ENCODE measurements at regions not wholly inside any gene's neighbourhood (a gene's known extent, or its start where the extent isn't known, plus 50 kb on each side); places are given as distances from the start of the nearest gene placed in this dataset.

DNA sequence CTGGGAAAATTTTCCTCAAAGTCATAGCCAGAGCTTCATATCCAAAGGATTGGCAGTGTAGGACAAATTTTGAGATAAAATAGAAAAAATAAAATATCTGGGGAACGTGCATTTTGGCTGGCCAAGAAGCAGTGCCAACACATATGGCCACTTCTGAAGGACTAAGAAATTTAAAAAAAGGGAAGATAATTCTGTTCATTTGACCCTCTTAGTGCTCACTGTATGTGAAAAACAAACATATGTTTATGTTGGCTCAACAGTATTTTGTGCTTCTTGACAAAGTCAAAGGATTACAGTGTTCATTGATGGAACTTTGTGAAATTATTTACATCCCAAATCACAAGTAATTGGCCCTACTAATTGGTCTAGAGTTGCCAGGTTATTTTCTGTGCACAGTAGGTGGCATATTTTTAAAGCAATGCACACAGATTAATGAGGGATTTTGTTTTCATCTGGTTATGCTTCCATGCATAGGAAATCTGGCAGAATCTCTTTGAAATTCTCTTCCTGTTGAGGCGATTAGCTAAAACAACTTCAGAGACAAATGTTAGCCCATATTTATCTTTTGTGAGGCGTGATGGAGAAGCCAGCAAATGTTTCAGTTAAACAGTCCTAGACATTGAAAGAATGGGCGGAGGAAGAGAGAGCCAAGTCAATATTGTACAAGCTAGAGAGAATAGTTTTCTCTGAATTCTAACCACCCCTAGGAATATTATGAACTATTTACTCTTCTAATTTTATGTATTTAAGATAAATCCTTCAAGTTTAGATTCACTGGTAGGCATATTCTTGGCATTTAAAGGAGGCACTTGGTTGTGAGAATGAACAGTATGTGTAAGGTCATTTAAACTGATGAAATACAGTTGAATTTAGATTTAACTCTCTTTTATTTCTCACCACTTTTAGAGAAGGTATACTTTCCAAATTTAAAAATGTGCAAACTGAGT lies 237.7 kb upstream of the MBL2 start:
- no peak for DNase-seq (ENCODE audit: low read depth, low spot score)

DNA sequence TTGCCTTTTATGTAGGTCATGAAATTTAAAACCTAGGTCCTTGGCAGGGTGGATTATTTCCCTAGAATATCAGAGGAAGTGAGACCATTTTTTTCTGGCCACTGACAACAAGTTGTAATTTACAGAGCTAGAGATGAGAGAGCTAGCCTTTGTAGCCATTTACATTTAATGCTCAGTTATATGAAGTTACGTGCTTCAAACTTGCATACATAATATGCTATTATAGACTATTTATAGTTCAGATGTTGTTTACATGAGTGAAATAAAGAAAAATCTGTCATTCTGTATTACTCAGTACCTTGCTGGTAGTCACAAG lies 234.9 kb upstream of the MBL2 start:
- no peak for DNase-seq (ENCODE audit: low read depth, low spot score)

DNA sequence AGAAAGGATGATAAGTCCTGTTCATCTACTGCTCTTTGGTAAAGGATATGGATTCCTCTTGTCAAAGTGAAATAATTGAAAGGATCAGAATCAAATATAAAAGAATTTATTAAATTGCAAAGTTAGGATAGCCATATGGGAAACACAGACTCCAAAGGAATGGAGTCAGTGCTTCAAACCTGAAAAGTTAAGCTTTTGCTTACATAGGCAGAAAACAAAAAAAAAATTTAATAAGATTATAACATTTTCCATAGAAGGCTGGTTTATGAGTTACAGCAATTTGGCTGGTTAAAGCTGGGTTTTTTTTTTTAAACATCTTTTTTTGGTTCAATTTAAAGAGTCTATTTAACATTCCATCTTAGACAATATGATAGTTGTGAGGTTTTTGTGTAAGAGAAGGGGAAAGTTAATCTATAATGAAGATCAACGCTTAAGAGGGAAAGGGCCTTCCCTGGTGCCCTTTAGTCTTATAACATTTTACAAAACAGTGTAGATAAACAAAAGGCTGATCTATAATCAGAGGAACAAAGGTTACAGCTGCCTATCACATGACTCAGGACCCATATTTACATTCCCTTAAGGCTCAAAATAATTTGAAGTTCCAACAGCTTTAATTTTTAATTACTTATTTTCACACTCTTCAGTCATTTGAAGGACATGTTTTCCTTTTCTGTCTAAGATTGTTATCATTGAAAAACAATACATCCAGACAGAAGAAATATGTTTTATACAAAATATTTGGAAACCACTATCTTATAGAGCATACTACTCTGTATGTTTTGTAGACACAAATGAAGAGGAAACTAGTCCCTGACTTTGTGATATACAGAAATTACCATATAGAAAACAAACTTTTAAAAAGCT lies 234.3 kb upstream of the MBL2 start:
- no peak for DNase-seq (ENCODE audit: low read depth, low spot score)

DNA sequence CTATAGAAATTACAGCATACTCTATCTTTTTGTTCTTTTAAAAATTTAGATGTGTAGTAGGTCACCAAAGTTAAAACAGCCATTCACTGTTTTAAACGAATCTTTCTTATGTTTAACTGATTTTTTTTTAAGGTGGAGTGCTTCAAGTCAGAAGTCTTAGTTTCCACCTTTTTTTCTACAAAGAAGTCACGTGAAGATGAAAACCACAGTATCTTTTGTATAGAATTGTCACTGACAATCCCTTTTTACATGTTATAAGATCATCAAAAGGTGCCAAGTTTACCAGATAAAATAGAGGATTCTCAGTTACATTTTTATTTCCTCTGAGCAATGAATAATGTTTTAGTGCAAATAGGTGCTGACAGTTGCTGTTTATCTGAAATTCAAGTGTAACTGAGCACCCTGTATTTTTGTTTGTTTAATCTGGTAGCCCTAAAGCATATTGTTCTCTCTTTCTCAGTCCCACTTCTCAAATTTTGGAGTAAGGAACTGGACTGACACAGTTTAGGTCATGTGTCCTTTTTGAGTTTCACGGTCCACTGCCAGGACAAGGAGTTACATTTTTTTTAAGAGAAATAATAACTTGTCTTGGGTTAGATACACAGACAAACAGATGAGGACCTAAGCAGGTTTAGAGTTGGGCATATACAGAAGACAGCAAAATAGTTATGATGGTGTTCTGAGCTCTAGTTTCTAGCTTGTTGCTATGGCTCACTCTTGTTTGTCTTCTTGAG lies 233.2 kb upstream of the MBL2 start:
- no peak for DNase-seq (ENCODE audit: low read depth, low spot score)

DNA sequence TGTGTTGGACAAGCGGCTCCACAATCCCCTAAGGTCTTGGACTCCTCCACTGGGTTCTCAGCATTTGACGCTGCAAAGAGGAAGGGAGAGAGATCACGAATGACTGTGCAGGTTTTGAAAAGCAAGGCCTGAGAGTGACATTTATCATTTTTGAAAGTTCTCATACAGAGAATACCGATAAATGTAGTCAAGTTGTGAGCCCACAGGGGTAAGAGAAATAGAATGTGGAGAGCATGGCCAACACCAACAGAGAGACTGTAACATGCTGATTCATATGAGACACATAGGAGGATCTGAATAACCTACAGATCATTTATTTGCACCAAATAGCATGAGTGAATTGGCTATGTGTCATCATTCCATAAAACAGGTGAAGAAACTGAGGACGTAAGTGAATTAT lies 230.5 kb upstream of the MBL2 start:
- DNase-seq (ENCODE audit: low read depth, low spot score): no peak

DNA sequence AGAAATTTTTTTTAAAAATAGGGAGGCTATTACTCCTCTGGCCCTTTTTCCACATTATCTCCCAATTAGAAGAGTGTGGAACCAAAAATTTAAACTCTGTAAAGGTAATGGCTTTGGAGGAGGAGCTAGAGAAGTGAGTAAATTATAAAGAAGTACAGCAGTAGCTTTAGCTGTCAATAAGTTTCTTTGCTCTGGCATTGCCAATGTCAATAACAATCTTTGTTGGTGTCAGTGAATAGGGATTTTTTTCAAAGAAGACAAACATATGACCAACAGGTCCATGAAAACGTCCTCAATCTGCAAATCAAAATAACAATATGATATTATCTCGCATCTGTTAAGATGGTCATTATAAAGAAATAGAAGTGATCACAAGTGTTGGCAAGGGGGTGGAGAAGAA lies 227.1 kb upstream of the MBL2 start:
- no peak for DNase-seq (ENCODE audit: low read depth, low spot score)

DNA sequence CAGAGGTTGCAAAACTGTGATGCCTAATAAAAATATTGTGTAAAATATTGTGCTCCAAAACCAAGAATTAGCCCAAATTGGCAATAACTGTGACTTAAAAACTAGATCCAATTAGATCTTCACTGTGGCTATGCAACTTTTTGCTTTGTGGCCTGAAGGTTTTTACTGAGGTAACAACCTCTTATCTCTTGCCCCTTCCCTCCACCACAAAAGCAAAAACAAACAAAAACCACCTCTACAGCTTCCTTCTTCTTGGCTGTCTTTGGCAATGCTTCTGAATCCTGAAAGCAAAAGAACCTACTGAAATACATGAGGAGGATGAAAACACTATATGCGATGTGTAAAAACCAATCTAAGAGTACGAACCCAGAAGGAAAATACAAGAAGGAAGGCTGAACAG lies 226.7 kb upstream of the MBL2 start:
- peak; percentile 31 for DNase-seq (ENCODE audit: low read depth, low spot score)

DNA sequence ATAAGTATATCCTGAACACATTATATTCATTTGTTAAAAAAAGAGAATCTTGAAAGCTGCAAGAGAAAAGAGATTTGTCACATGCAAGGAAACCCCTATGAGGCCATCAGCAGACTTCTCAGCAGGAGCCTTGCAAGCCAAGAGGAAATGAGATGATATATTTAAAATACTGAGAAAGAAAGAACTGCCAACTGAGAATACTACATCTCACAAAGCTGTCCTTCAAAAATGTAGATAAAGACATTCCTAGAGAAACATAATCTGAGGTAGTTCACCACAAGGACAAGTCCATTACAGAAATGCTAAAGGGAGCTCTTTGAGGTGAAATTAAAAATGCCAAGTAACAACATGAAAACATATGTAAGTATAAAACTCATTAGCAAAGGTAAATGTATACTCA lies 224.4 kb upstream of the MBL2 start:
- no peak for DNase-seq (ENCODE audit: low read depth, low spot score)

DNA sequence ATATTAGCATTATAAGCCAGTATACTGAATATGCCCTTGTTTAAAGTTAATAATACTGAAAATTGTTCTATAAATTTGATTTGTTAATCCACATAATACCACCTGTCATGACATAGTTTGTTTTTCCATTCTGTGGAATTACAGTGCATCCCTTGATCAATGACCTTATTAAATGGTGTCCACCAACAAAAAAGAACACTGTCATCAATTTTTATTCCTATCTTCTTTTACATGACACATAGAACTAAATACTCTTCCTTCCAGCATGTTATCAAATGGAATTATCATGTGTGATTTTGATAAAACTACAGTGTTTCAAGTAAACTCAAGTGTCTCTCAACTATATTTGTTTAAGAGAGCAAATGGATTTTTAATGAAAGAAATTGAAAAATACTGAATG lies 221.8 kb upstream of the MBL2 start:
- no peak for DNase-seq (ENCODE audit: low read depth, low spot score)

DNA sequence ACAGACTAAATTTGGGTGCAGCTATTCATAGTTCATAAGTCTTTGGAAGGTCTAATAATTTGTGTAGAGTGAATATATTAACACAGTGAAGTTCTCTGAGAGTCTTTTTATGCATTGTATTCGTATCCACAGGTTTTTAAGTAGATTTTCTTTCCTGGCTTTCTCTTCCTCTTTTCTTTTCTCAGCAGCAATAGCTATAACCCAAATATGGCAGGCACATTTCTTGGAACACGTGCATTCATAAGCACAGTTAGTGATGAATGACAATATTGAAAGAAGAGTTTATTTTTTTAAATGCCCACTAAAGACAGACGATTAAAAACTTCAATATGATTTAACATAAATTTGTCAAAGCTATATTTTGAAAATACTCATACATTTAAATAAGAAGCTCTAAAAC lies 220.5 kb upstream of the MBL2 start:
- DNase-seq (ENCODE audit: low read depth, low spot score): no peak

DNA sequence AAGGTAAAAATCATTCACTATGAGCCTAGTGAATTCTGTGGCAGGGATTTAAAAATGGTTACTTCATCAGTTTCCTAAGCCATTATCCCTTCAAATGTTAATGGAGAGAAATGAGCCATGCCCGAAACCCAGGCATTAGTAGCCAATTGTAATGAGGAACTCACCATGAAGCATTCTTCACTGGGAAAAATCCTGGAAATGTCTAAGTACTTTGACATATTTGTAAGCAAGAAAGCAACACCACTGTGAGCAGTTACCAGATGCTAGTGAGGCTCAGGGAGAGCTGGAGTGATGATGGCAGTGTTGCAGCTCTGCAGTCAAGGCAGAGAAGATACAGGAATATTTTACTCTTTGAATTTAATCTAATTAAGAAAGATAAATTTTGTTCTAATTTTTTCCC lies 220.0 kb upstream of the MBL2 start:
- no peak for DNase-seq (ENCODE audit: low read depth, low spot score)

DNA sequence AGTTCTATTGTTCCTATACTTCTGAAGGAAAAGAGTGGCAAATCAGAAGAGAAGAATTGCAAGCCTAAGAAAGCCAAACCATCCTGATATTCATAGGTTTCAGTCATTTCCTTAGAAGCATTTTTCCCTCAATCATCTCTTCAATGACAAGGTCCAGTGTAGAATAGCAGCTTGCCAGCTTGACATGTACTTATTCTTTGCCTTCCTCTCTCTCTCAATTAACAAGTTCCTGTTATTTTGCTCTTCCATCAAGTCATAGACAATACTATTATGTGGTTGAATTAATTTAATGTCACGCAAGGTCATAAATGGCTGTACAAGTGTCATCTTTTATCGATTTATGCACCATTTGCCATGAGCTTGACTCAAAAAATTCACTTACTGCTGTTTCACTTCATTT lies 216.3 kb upstream of the MBL2 start:
- no peak for DNase-seq (ENCODE audit: low read depth, low spot score)

DNA sequence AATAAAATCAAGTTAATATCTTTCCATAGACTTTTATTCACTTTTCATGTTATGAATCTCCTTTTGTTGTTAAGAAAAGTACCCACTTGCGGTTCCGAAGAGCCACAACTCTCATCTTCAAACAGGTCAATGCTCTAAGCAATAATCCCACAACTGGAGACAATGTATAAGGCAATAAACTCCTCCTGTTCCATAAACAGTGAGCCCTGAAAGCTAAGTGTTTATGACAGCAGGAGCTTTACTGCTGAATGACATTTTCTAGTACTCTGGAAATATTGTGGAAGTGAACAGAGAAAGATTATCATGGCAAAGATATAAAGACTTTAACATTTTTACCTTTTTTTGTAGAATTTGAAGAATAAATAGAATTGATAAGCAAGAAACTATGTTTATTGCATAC lies 213.5 kb upstream of the MBL2 start:
- no peak for DNase-seq (ENCODE audit: low read depth, low spot score)

DNA sequence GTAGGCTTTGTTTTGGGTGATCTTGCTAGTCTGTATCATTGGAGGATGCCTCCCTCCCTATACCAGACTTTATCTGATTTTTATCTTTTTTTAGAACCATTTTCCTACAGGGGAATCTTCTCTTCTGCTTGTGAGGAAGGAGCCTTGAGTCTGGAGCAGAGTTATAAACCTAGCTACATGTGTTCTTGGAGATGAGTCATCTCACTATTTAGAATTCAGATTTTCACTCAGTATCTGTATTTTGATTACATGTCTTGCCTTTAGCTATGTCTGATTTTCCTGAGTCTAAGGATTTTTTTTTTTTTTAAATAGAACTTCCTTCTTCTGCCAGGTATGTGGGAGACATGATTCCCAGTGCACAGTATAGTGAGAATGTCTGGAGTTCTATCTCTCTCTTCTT lies 211.6 kb upstream of the MBL2 start:
- no peak for DNase-seq (ENCODE audit: low read depth, low spot score)

DNA sequence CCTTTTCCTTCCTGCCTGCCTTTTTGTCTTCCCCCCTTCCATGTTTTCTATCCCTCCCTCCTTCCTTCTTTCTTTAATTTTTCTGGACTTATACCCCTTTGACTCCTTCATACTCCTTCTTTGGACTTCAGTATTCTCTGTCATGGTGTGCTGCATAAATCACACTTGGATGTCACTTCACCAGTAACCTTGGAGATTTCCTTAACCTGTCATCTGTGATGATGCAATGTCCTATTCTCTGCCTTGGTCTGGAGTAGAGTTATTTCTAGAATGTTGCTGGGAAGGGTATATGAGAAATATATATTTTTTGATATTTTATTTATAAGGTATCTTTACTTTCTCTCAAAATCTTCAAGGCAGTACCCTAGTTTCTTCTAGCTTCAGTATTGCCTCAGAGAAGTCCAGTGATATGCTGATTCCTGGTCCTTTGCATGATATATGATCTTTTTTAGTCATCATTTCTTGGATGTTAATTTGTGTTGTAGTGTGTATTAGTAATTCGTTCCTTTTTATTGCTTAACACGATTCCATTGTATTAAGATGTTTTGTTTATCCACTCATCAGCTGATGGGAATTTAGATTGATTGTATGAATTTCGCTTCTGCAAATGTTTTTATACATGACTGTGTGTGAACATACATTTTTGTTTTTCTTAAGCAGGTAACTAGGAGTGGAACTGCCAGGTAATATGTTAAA lies 206.9 kb upstream of the MBL2 start:
- DNase-seq (ENCODE audit: low read depth, low spot score): no peak

DNA sequence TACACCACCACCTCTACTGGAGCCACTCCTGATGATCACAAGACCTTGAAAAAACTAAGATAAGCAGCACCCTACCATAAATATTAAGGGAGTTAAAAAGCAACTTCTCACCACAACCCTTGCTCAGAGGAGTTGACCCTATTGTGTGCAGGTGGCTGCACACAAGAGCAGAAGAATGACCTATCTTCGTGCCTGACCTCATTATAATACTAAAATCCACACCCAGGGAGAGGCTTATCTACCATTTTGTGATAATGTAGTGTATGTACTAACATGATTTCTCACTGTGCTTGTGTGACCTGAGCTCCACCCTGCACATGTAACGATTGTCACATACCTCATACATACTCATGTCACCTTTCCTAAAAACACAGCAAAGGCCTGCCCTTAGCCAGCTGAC lies 205.0 kb upstream of the MBL2 start:
- no peak for DNase-seq (ENCODE audit: low read depth, low spot score)

DNA sequence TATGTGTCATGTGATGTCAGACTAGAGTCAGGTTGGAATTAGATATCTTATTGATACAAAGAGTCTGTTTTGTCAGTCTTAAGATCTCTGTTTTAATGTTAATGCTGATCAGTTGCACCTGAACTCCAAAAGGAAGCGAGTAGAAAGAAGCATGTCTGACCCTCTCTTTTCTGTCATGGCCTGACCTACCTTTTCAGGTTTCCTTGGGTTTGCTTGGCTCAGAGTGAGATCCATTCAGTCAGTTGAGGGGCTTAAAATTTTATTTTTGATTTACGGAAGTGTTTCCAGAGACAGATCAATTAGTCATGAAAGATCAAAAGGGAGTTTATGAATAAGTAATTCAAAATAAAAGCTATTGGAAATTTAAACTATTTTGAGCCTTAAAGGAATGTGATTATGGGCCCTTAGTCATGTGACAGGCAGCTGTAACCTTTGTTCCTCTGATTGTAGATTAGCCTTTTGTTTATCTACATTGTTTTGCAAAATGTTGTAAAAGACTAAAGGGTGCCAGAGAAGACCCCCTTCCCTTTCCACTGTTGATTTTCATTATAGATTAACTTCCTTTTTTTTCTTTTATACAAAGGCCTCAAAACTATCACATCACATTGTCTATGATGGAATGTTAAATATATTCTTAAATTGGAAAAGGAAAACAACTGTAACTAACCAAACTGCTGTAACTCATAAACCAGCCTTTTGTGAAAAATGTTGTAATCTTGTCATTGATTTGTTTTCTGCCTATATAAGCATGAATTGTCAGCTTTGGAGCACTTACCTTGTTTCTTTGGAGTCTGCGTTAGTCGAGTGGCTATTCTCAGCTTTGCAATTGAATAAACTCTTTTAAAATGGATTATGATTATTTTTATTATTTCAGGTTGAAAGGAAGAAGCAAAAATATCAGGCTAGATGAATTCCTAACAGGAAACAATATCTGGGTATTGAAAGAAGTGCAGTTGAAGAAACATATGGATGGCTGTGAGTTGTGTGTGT lies 195.5 kb upstream of the MBL2 start:
- DNase-seq (ENCODE audit: low read depth, low spot score): no peak

DNA sequence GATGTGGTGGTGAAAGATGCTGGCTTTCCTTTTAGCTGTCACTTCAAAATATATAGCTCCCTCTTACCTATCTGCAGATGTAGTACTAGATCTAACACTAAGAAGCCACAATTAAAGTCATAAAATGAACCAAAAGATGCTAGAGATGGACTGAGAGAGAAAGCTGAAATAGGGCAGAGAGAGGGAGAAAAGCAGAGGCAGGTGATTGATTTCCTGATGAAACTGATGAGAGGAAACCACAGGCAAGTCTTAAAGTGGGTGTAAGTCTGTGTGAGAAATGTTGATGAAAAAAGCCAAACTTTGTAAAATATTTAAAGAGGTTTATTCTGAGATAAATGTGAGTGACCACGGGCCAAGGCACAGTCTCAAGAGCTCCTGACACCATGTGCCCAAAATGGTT lies 194.3 kb upstream of the MBL2 start:
- no peak for DNase-seq (ENCODE audit: low read depth, low spot score)

DNA sequence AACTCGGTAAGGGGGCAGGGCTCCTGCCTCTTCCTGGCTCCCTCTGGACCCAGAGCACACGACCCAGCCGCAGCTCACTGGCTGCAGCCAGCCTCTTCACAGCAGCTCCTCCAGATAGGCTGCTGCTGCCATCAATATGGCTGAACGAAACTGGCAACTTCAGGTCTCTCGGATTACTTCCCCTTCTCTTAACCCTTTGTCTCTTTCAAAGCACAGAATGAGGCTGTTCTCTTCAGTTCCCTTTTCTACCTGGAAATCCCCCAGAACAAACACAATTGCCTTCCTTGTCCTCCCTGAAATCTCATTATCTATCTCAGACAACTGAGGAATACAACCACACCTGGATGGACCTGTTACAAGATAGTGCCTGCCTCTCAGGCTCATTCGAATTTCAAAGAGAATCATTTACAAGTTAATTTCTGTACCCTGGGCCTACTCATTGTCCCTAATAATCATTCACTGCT lies 193.4 kb upstream of the MBL2 start:
- DNase-seq (ENCODE audit: low read depth, low spot score): peak; percentile 36

DNA sequence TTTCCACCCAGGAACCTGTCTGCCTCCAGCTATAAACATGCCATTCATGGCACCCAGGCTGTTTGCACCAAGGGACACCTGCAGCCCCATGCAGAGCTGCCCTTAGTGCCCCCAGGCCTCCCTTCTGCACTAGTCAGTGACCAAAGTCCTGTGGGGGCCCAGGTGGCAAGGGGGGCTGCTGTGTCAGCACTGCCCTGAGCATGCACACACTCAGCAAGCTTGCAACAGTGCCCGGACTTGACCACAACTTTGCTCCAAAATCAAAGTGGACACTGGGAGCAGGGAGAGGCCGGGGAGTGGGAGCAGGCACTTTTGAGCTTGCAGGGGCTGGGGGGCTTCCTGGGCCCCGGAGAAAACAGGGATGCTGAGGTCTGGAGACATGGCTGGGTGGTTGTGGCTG lies 192.9 kb upstream of the MBL2 start:
- no peak for DNase-seq (ENCODE audit: low read depth, low spot score)

Data from ELF-1 (cell line).